HG03460 (cell line): ENCODE measurements at regions not wholly inside any gene's neighbourhood (a gene's known extent, or its start where the extent isn't known, plus 50 kb on each side); places are given as distances from the start of the nearest gene placed in this dataset.

ENCODE experiments used
- ATAC-seq: cut with Tn5 transposase; IDR thresholded peaks from one replicate; pipeline ENCODE4 v1.9.1; 2021; ENCODE audit not compliant: unreplicated experiment

GRCh38 chrX:148354916-148355315 is 145.5 kb upstream of the AFF2 start:
- no peak for ATAC-seq

GRCh38 chrX:148361641-148362040 is 138.8 kb upstream of the AFF2 start:
- no peak for ATAC-seq

- no peak for ATAC-seq
Observed at GRCh38 chrX:148363471-148364235, 136.8 kb upstream of the AFF2 start.

- no peak for ATAC-seq
Observed at GRCh38 chrX:148365233-148365632, 135.2 kb upstream of the AFF2 start.

- no peak for ATAC-seq
Observed at GRCh38 chrX:148371291-148371690, 129.1 kb upstream of the AFF2 start.

GRCh38 chrX:148372925-148373324 is 127.5 kb upstream of the AFF2 start:
- no peak for ATAC-seq

GRCh38 chrX:148376342-148376741 is 124.1 kb upstream of the AFF2 start:
- ATAC-seq: no peak

- no peak for ATAC-seq
Observed at GRCh38 chrX:148380107-148380506, 120.3 kb upstream of the AFF2 start.

- ATAC-seq: peak; percentile 91
Observed at GRCh38 chrX:148380650-148381561, 119.5 kb upstream of the AFF2 start.

- peak; percentile 27 for ATAC-seq
Observed at GRCh38 chrX:148381603-148382002, 118.8 kb upstream of the AFF2 start.

- no peak for ATAC-seq
Observed at GRCh38 chrX:148382983-148383382, 117.4 kb upstream of the AFF2 start.

GRCh38 chrX:148385471-148385870 is 114.9 kb upstream of the AFF2 start:
- no peak for ATAC-seq

GRCh38 chrX:148389629-148390028 is 110.8 kb upstream of the AFF2 start:
- no peak for ATAC-seq

- no peak for ATAC-seq
Observed at GRCh38 chrX:148412006-148412405, 88.4 kb upstream of the AFF2 start.

- no peak for ATAC-seq
Observed at GRCh38 chrX:148416142-148416541, 84.3 kb upstream of the AFF2 start.

GRCh38 chrX:148416931-148417330 is 83.5 kb upstream of the AFF2 start:
- no peak for ATAC-seq

- no peak for ATAC-seq
Observed at GRCh38 chrX:148417934-148418333, 82.5 kb upstream of the AFF2 start.

GRCh38 chrX:148422526-148422925 is 77.9 kb upstream of the AFF2 start:
- no peak for ATAC-seq

- no peak for ATAC-seq
Observed at GRCh38 chrX:148424570-148424969, 75.8 kb upstream of the AFF2 start.

GRCh38 chrX:148426467-148426866 is 74.0 kb upstream of the AFF2 start:
- ATAC-seq: no peak

GRCh38 chrX:148441387-148441786 is 59.0 kb upstream of the AFF2 start:
- ATAC-seq: no peak

GRCh38 chrX:148443216-148443615 is 57.2 kb upstream of the AFF2 start:
- ATAC-seq: no peak
